Esophagus squamous epithelium (tissue), 4 donors: ENCODE measurements at regions not wholly inside any gene's neighbourhood (a gene's known extent, or its start where the extent isn't known, plus 50 kb on each side); places are given as distances from the start of the nearest gene placed in this dataset.

Source experiments
- POLR2A ChIP-seq, 4 donors: fragments of 450-650 bp; IDR thresholded peaks; one replicate each; pipeline ENCODE4 v1.6.1; 2017; ENCODE audit warnings: antibody characterized with exemption in 4 of 4, mild to moderate bottlenecking in 4 of 4, moderate library complexity in 3 of 4
- TF ChIP-seq, protein P1 (sequence below), 6 experiments: fragments of 450-650 bp in 4 of 6; fragments of 200-600 bp in 2 of 6; sonication (generic) in 2 of 6; IDR thresholded peaks; one replicate each; pipeline ENCODE4 v1.5.1; 2016 to 2019; ENCODE audit warnings: antibody characterized with exemption in 6 of 6, mild to moderate bottlenecking in 4 of 6, moderate library complexity in 4 of 6

DNA sequence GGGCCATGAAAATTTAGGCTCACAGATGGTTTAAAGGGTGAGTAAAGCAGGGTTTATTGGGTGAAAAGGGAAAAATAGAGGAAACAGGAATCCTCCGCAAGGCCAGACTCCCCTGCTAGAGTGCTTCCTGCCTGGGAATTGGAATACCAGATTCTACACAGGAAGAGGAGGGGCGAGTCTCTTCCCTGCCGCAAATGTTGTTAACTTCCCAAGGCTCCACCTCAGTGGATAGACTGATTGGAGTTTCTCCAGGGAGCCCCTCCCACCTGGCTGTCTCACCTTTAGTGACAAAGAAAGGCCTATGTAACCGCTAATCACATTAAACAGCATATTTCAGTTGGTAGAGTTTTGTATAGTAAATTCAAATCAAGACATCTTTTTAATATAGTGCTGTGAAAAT, 1450.1 kb downstream of the KCNT2 start:
- TF ChIP-seq, protein P1, sequence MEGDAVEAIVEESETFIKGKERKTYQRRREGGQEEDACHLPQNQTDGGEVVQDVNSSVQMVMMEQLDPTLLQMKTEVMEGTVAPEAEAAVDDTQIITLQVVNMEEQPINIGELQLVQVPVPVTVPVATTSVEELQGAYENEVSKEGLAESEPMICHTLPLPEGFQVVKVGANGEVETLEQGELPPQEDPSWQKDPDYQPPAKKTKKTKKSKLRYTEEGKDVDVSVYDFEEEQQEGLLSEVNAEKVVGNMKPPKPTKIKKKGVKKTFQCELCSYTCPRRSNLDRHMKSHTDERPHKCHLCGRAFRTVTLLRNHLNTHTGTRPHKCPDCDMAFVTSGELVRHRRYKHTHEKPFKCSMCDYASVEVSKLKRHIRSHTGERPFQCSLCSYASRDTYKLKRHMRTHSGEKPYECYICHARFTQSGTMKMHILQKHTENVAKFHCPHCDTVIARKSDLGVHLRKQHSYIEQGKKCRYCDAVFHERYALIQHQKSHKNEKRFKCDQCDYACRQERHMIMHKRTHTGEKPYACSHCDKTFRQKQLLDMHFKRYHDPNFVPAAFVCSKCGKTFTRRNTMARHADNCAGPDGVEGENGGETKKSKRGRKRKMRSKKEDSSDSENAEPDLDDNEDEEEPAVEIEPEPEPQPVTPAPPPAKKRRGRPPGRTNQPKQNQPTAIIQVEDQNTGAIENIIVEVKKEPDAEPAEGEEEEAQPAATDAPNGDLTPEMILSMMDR (IDR thresholded peaks at IDR 0.05), result no peak
- no peak for TF ChIP-seq POLR2A (IDR thresholded peaks at IDR 0.05)
